ENCODE measurements at regions not wholly inside any gene's neighbourhood (a gene's known extent, or its start where the extent isn't known, plus 50 kb on each side); places are given as distances from the start of the nearest gene placed in this dataset.
"Not testable (repeated sequence)": the region's sequence is repeated elsewhere in the genome, so short reads cannot be mapped to it uniquely, and the experiment has no call there.

- no peaks in the 10 kb centered on the region for H3K36me3 Mint-ChIP-seq (ENCODE audit: low read depth)
- no peaks in the 10 kb centered on the region for H3K9me3 Mint-ChIP-seq
- no peak for DNase-seq
- POLR2A ChIA-PET: no interaction called here
- no peak overlapping the region for H3K4me3 Mint-ChIP-seq
- no peak overlapping the region for H3K27ac Mint-ChIP-seq
- no peaks in the 10 kb centered on the region for H3K4me1 Mint-ChIP-seq
- H3K27me3 Mint-ChIP-seq: no peaks in the 10 kb centered on the region
- CTCF ChIA-PET: no interaction called here
Observed at GRCh38 chr9:15007698-15008097, 97.5 kb upstream of the FREM1 start.

GRCh38 chr9:14994738-14995137 is 84.5 kb upstream of the FREM1 start:
- Mint-ChIP-seq H3K27ac (no peak overlapping the region), H3K4me1 (peaks cover 31% of the 10 kb centered on the region), H3K27me3 (peaks cover 6% of the 10 kb centered on the region), H3K4me3 (no peak overlapping the region), H3K36me3 (ENCODE audit: low read depth) (no peaks in the 10 kb centered on the region), H3K9me3 (peaks cover 2% of the 10 kb centered on the region)
- DNase-seq: no peak
- ChIA-PET CTCF (interaction anchor here (1.2 kb wide), 1 partner anchor 59 kb away, joined by 4 read pairs; no protein-coding TSS in a partner anchor), POLR2A (interaction anchor here (0.6 kb wide), 1 partner anchor 13 kb away, joined by 3 read pairs; no protein-coding TSS in a partner anchor)

- ChIA-PET POLR2A (no interaction called here), CTCF (interaction anchor here (1.2 kb wide), 1 partner anchor 58 kb away, joined by 4 read pairs; no protein-coding TSS in a partner anchor)
- Mint-ChIP-seq H3K36me3 (ENCODE audit: low read depth) (no peaks in the 10 kb centered on the region), H3K27me3 (peaks cover 5% of the 10 kb centered on the region), H3K4me3 (peak overlapping the region; percentile 60), H3K27ac (peak overlapping the region; percentile 61), H3K4me1 (peaks cover 31% of the 10 kb centered on the region), H3K9me3 (peaks cover 2% of the 10 kb centered on the region)
- no peak for DNase-seq
Observed at GRCh38 chr9:14993901-14994554, 83.8 kb upstream of the FREM1 start.

- ChIA-PET CTCF (no interaction called here), POLR2A (no interaction called here)
- peaks cover 5% of the 10 kb centered on the region for H3K27me3 Mint-ChIP-seq
- peak overlapping the region; percentile 69 for H3K27ac Mint-ChIP-seq
- H3K36me3 Mint-ChIP-seq (ENCODE audit: low read depth): no peaks in the 10 kb centered on the region
- peaks cover 31% of the 10 kb centered on the region for H3K4me1 Mint-ChIP-seq
- peaks cover 2% of the 10 kb centered on the region for H3K9me3 Mint-ChIP-seq
- DNase-seq: peak; percentile 33
- peak overlapping the region; percentile 60 for H3K4me3 Mint-ChIP-seq
Observed at GRCh38 chr9:14993061-14993800, 83.0 kb upstream of the FREM1 start.

- no peak for DNase-seq
- H3K4me1 Mint-ChIP-seq: peaks cover 31% of the 10 kb centered on the region
- H3K27me3 Mint-ChIP-seq: peaks cover 5% of the 10 kb centered on the region
- H3K9me3 Mint-ChIP-seq: peaks cover 2% of the 10 kb centered on the region
- CTCF ChIA-PET: no interaction called here
- H3K36me3 Mint-ChIP-seq (ENCODE audit: low read depth): no peaks in the 10 kb centered on the region
- H3K4me3 Mint-ChIP-seq: peak overlapping the region; percentile 60
- no peak overlapping the region for H3K27ac Mint-ChIP-seq
- POLR2A ChIA-PET: no interaction called here
Observed at GRCh38 chr9:14992516-14992915, 82.3 kb upstream of the FREM1 start.

GRCh38 chr9:14992081-14992480 is 81.9 kb upstream of the FREM1 start:
- peak; percentile 8 for DNase-seq
- peaks cover 31% of the 10 kb centered on the region for H3K4me1 Mint-ChIP-seq
- H3K27me3 Mint-ChIP-seq: peaks cover 5% of the 10 kb centered on the region
- no peaks in the 10 kb centered on the region for H3K36me3 Mint-ChIP-seq (ENCODE audit: low read depth)
- peaks cover 2% of the 10 kb centered on the region for H3K9me3 Mint-ChIP-seq
- ChIA-PET CTCF (no interaction called here), POLR2A (no interaction called here)
- peak overlapping the region; percentile 60 for H3K4me3 Mint-ChIP-seq
- H3K27ac Mint-ChIP-seq: peak overlapping the region; percentile 38

- H3K4me1 Mint-ChIP-seq: peaks cover 31% of the 10 kb centered on the region
- H3K9me3 Mint-ChIP-seq; H3K4me3 Mint-ChIP-seq; POLR2A ChIA-PET; H3K36me3 Mint-ChIP-seq (ENCODE audit: low read depth); H3K27ac Mint-ChIP-seq; H3K27me3 Mint-ChIP-seq; DNase-seq: not testable (repeated sequence)
- CTCF ChIA-PET: interaction anchor here (0.6 kb wide), 1 partner anchor 375 kb away, joined by 4 read pairs; no protein-coding TSS in a partner anchor
Observed at GRCh38 chr9:14990647-14991046, 80.4 kb upstream of the FREM1 start.

GRCh38 chr9:14989811-14990210 is 79.6 kb upstream of the FREM1 start:
- POLR2A ChIA-PET: no interaction called here

GRCh38 chr9:14989336-14989735 is 79.1 kb upstream of the FREM1 start:
- H3K27ac Mint-ChIP-seq; H3K36me3 Mint-ChIP-seq (ENCODE audit: low read depth); H3K9me3 Mint-ChIP-seq; DNase-seq; H3K4me3 Mint-ChIP-seq; CTCF ChIA-PET; H3K27me3 Mint-ChIP-seq; POLR2A ChIA-PET: not testable (repeated sequence)
- peaks cover 24% of the 10 kb centered on the region for H3K4me1 Mint-ChIP-seq

More at GRCh38 chr9:14989811-14990210, 79.6 kb upstream of the FREM1 start:
- CTCF ChIA-PET: interaction anchor here (0.6 kb wide), 2 partner anchors 152 to 376 kb away, joined by 4 to 5 read pairs; no protein-coding TSS in a partner anchor
- peaks cover 2% of the 10 kb centered on the region for H3K9me3 Mint-ChIP-seq
- H3K27ac Mint-ChIP-seq: no peak overlapping the region
- no peak overlapping the region for H3K4me3 Mint-ChIP-seq
- H3K36me3 Mint-ChIP-seq (ENCODE audit: low read depth): no peaks in the 10 kb centered on the region
- peaks cover 5% of the 10 kb centered on the region for H3K27me3 Mint-ChIP-seq
- H3K4me1 Mint-ChIP-seq: peaks cover 29% of the 10 kb centered on the region
- no peak for DNase-seq

- DNase-seq: no peak
- POLR2A ChIA-PET: no interaction called here
- H3K9me3 Mint-ChIP-seq: peaks cover 2% of the 10 kb centered on the region
- H3K4me3 Mint-ChIP-seq: no peak overlapping the region
- no peaks in the 10 kb centered on the region for H3K36me3 Mint-ChIP-seq (ENCODE audit: low read depth)
- no peak overlapping the region for H3K27ac Mint-ChIP-seq
- H3K4me1 Mint-ChIP-seq: peaks cover 12% of the 10 kb centered on the region
- CTCF ChIA-PET: no interaction called here
- H3K27me3 Mint-ChIP-seq: peaks cover 1% of the 10 kb centered on the region
Observed at GRCh38 chr9:14987858-14988257, 77.6 kb upstream of the FREM1 start.

- Mint-ChIP-seq H3K36me3 (ENCODE audit: low read depth) (no peaks in the 10 kb centered on the region), H3K4me3 (no peak overlapping the region), H3K27ac (no peak overlapping the region), H3K9me3 (no peaks in the 10 kb centered on the region), H3K4me1 (no peaks in the 10 kb centered on the region), H3K27me3 (peaks cover 4% of the 10 kb centered on the region)
- POLR2A ChIA-PET: no interaction called here
- CTCF ChIA-PET: interaction anchor here (1.9 kb wide), 1 partner anchor 26 kb away, joined by 4 read pairs; no protein-coding TSS in a partner anchor
- no peak for DNase-seq
Observed at GRCh38 chr9:14985419-14985818, 75.2 kb upstream of the FREM1 start.

- Mint-ChIP-seq H3K4me3 (no peak overlapping the region), H3K9me3 (no peaks in the 10 kb centered on the region), H3K27me3 (peaks cover 2% of the 10 kb centered on the region), H3K36me3 (ENCODE audit: low read depth) (no peaks in the 10 kb centered on the region), H3K4me1 (no peaks in the 10 kb centered on the region), H3K27ac (no peak overlapping the region)
- ChIA-PET CTCF (no interaction called here), POLR2A (no interaction called here)
- DNase-seq: no peak
Observed at GRCh38 chr9:14983599-14983998, 73.4 kb upstream of the FREM1 start.

GRCh38 chr9:14981291-14981950 is 71.2 kb upstream of the FREM1 start:
- Mint-ChIP-seq H3K4me3 (no peak overlapping the region), H3K27me3 (peaks cover 2% of the 10 kb centered on the region), H3K36me3 (ENCODE audit: low read depth) (no peaks in the 10 kb centered on the region), H3K9me3 (no peaks in the 10 kb centered on the region), H3K27ac (no peak overlapping the region), H3K4me1 (no peaks in the 10 kb centered on the region)
- ChIA-PET POLR2A (interaction anchor here (0.7 kb wide), 1 partner anchor 14 kb away, joined by 3 read pairs; no protein-coding TSS in a partner anchor), CTCF (no interaction called here)
- DNase-seq: no peak
